ENCODE measurements at regions not wholly inside any gene's neighbourhood (a gene's known extent, or its start where the extent isn't known, plus 50 kb on each side); places are given as distances from the start of the nearest gene placed in this dataset.

- TF ChIP-seq MXI1 (IDR thresholded peaks at IDR 0.05; ENCODE audit: low read depth, low read length) (no peak), NFIC (IDR thresholded peaks at IDR 0.05; ENCODE audit: borderline replicate concordance) (no peak), RCOR1 (IDR thresholded peaks at IDR 0.05; ENCODE audit: low read length) (no peak), TCF12 (IDR thresholded peaks at IDR 0.05) (no peak), RFX5 (IDR thresholded peaks at IDR 0.05; ENCODE audit: low read length) (no peak), EP300 (IDR thresholded peaks at IDR 0.05; ENCODE audit: borderline replicate concordance in 1 of 2, low read depth in 1 of 2, low read length in 1 of 2) (no peak), GABPA (IDR thresholded peaks at IDR 0.05; ENCODE audit: low read depth) (no peak)
Measured at GRCh38 chr11:127528297-127528696, 527.7 kb upstream of the KIRREL3 start (continued).

- POLR2A ChIA-PET = no interaction called here
- Histone ChIP-seq H3K9ac (no peak overlapping the region), H3K9me3 (no peaks in the 10 kb centered on the region), H3F3A (replicated peaks; ENCODE audit: insufficient read depth) (no peaks in the 10 kb centered on the region), H3K79me2 (ENCODE audit: insufficient read depth) (no peaks in the 10 kb centered on the region), H3K4me1 (ENCODE audit: control insufficient read depth in 1 of 2, insufficient read depth in 2 of 2, low read depth in 1 of 2, low read length in 1 of 2) (no peaks in the 10 kb centered on the region), H3K27me3 (ENCODE audit: insufficient read depth) (no peaks in the 10 kb centered on the region), H3K4me3 (ENCODE audit: low read depth in 2 of 2, low read length in 1 of 2) (no peak overlapping the region), H3K27ac (ENCODE audit: low read depth in 2 of 2, low read length in 1 of 2) (no peak overlapping the region), H3K4me2 (no peak overlapping the region), H3K9me2 (no peaks in the 10 kb centered on the region), H4K20me1 (ENCODE audit: insufficient read depth) (no peaks in the 10 kb centered on the region), H3K36me3 (replicated peaks in 1 of 2; ENCODE audit: control insufficient read depth in 1 of 2, insufficient read depth in 2 of 2, low read length in 1 of 2) (no peaks in the 10 kb centered on the region), H2AFZ (ENCODE audit: low read depth) (no peak overlapping the region)
- CTCF ChIA-PET = no interaction called here
- TF ChIP-seq POLR2AphosphoS5 (IDR thresholded peaks at IDR 0.05; ENCODE audit: low read depth, low read length) = no peak
- no peak for TF ChIP-seq RXRA (IDR thresholded peaks at IDR 0.05; ENCODE audit: borderline replicate concordance, low read depth)
- TF ChIP-seq NFIC (IDR thresholded peaks at IDR 0.05; ENCODE audit: borderline replicate concordance) = no peak
- TF ChIP-seq EZH2phosphoT487 (IDR thresholded peaks at IDR 0.05; ENCODE audit: borderline replicate concordance, low read depth) = no peak
- TF ChIP-seq ZBTB33 (IDR thresholded peaks at IDR 0.05; ENCODE audit: borderline replicate concordance, low read depth) = no peak
- TF ChIP-seq PBX3 (IDR thresholded peaks at IDR 0.05) = no peak
- TF ChIP-seq MXI1 (IDR thresholded peaks at IDR 0.05; ENCODE audit: low read depth, low read length) = no peak
- TF ChIP-seq TEAD4 (IDR thresholded peaks at IDR 0.05; ENCODE audit: borderline replicate concordance, insufficient read depth) = no peak
- no peak for TF ChIP-seq RCOR1 (IDR thresholded peaks at IDR 0.05; ENCODE audit: low read length)
- TF ChIP-seq ELF1 (IDR thresholded peaks at IDR 0.05) = no peak
- TF ChIP-seq MEF2A (IDR thresholded peaks at IDR 0.05; ENCODE audit: borderline replicate concordance, low read depth) = no peak
- no peak for TF ChIP-seq SMC3 (IDR thresholded peaks at IDR 0.05; ENCODE audit: low read depth, low read length)
- no peak for TF ChIP-seq JUND (IDR thresholded peaks at IDR 0.05)
- no peak for TF ChIP-seq USF1 (IDR thresholded peaks at IDR 0.05; ENCODE audit: borderline replicate concordance, low read depth)
- no peak for TF ChIP-seq RAD21 (IDR thresholded peaks at IDR 0.05; ENCODE audit: low read length)
- TF ChIP-seq GABPA (IDR thresholded peaks at IDR 0.05; ENCODE audit: low read depth) = no peak
- no peak for TF ChIP-seq SIN3A (IDR thresholded peaks at IDR 0.05; ENCODE audit: borderline replicate concordance, low read depth, low read length)
- 16% methylated on average over 4 of the region's 4 CpGs for whole genome bisulfite sequencing (ENCODE audit: low lambda C conversion rate)
- DNase-seq = no peak
Measured at GRCh38 chr11:127524618-127525017, 524.0 kb upstream of the KIRREL3 start.

All from SK-N-SH (cell line).